ENCODE measurements at regions not wholly inside any gene's neighbourhood (a gene's known extent, or its start where the extent isn't known, plus 50 kb on each side); places are given as distances from the start of the nearest gene placed in this dataset.

DNA sequence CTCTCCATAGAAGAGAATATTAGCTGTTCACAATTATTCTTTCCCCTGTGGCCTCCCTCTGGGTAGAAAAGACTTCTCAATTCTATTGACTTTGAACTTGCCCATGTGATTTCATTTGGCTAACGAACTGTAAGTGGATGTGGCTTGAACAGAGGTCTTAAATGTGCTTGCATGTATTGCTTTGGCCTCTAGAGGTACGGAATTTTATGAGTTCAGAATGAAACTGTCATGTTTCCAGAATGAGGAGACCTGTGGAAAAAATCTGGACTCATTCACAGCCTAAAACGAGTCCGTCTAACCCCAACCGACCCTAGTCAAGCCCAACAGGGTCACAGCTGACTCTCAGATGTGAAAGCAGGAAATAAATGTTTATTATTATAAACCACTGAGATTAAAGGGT lies 596.7 kb upstream of the UBE2E2 start:
- no peak for TF ChIP-seq POLR2AphosphoS5 (IDR thresholded peaks at IDR 0.05; ENCODE audit: borderline replicate concordance, low read depth, low read length)
- TF ChIP-seq EZH2 (IDR thresholded peaks at IDR 0.05): no peak
- TF ChIP-seq FOXP2 (optimal IDR thresholded peaks at IDR 0.05; ENCODE audit: control extremely low read depth, extremely low read length, insufficient read depth): no peak

All from SK-N-MC (cell line).